WTC11 (cell line): ENCODE measurements at regions not wholly inside any gene's neighbourhood (a gene's known extent, or its start where the extent isn't known, plus 50 kb on each side); places are given as distances from the start of the nearest gene placed in this dataset.
"Not testable (repeated sequence)": the region's sequence is repeated elsewhere in the genome, so short reads cannot be mapped to it uniquely, and the experiment has no call there.

Experiments used
- ATAC-seq: fragments of 200-7000 bp; cut with Tn5 transposase; 2 replicates; pipeline ENCODE4 v1.10.0; 2021; ENCODE audit warnings: mild to moderate bottlenecking, moderate library complexity
- CTCF ChIA-PET: fragments of 300-600 bp; sonication (Branson Sonifier 250); formaldehyde crosslinking; loops from one replicate; lab custom pipeline; 2021; ENCODE audit warnings: antibody characterized with exemption; lab: Charles Lee
- POLR2A ChIA-PET: fragments of 350-600 bp; sonication (Branson Sonifier 250); formaldehyde crosslinking; loops from one replicate; lab custom pipeline; 2021; ENCODE audit warnings: antibody characterized with exemption; lab: Charles Lee
- DNase-seq: peaks from one replicate; pipeline ENCODE4 v3.0.0; 2021; ENCODE audit warnings: low spot score
- H3K27ac Mint-ChIP-seq: 2 replicates; pipeline ENCODE4 v1.8.0; 2021; ENCODE audit warnings: mixed read lengths
- H3K27me3 Mint-ChIP-seq: 2 replicates; pipeline ENCODE4 v1.8.0; 2021; ENCODE audit warnings: low read depth, mild to moderate bottlenecking, moderate library complexity, mixed read lengths
- H3K36me3 Mint-ChIP-seq: 2 replicates; pipeline ENCODE4 v1.8.0; 2021; ENCODE audit warnings: mixed read lengths
- H3K4me1 Mint-ChIP-seq: 2 replicates; pipeline ENCODE4 v1.8.0; 2022; ENCODE audit warnings: mixed read lengths
- H3K4me3 Mint-ChIP-seq: 2 replicates; pipeline ENCODE4 v1.8.0; 2021; ENCODE audit warnings: mild to moderate bottlenecking, moderate library complexity, mixed read lengths
- H3K9me3 Mint-ChIP-seq: 2 replicates; pipeline ENCODE4 v1.8.0; 2021; ENCODE audit warnings: mixed read lengths
- PRRX2 ChIP-seq: fragments of 250-450 bp; sonication (Bioruptor Pico); IDR thresholded peaks from 2 replicates; pipeline ENCODE4 v1.8.0; 2021; ENCODE audit warnings: mild to moderate bottlenecking
- TCF7 ChIP-seq: sonication (generic); formaldehyde crosslinking; IDR thresholded peaks from 2 replicates; pipeline ENCODE4 v1.8.0; 2022; ENCODE audit warnings: mild to moderate bottlenecking, low read depth, missing genetic modification reagents, moderate library complexity
- TEAD4 ChIP-seq: sonication (generic); formaldehyde crosslinking; IDR thresholded peaks from 2 replicates; pipeline ENCODE4 v1.8.0; 2022; ENCODE audit warnings: mild to moderate bottlenecking, missing genetic modification reagents
- TP53 ChIP-seq: sonication (generic); formaldehyde crosslinking; IDR thresholded peaks from 2 replicates; pipeline ENCODE4 v1.8.1; 2023; ENCODE audit warnings: mild to moderate bottlenecking, missing genetic modification reagents
- ZBTB21 ChIP-seq: sonication (generic); formaldehyde crosslinking; IDR thresholded peaks from 2 replicates; pipeline ENCODE4 v1.8.1; 2023; ENCODE audit warnings: mild to moderate bottlenecking, missing genetic modification reagents, borderline replicate concordance
- ZNF121 ChIP-seq: sonication (generic); formaldehyde crosslinking; IDR thresholded peaks from 2 replicates; pipeline ENCODE4 v1.8.0; 2023; ENCODE audit warnings: missing genetic modification reagents
- ZNF317 ChIP-seq: sonication (generic); formaldehyde crosslinking; IDR thresholded peaks from 2 replicates; pipeline ENCODE4 v1.8.1; 2023; ENCODE audit warnings: low read depth, mild to moderate bottlenecking, moderate library complexity, missing genetic modification reagents, borderline replicate concordance
- TF ChIP-seq, protein P1 (sequence below): sonication (generic); formaldehyde crosslinking; IDR thresholded peaks from 2 replicates; pipeline ENCODE4 v1.8.0; 2022; ENCODE audit warnings: mild to moderate bottlenecking, missing genetic modification reagents
- TF ChIP-seq, protein P2 (sequence below): fragments of 250-450 bp; sonication (Bioruptor Pico); IDR thresholded peaks from 2 replicates; pipeline ENCODE4 v1.9.0; 2021; ENCODE audit warnings: mild to moderate bottlenecking
- TF ChIP-seq, protein P3 (sequence below): fragments of 200-600 bp; IDR thresholded peaks from 2 replicates; pipeline ENCODE4 v1.8.0; 2022; ENCODE audit warnings: antibody characterized with exemption
- TF ChIP-seq, protein P4 (sequence below): sonication (generic); formaldehyde crosslinking; IDR thresholded peaks from 2 replicates; pipeline ENCODE4 v1.8.0; 2022; ENCODE audit warnings: mild to moderate bottlenecking, missing genetic modification reagents
- TF ChIP-seq, protein P5 (sequence below): sonication (generic); formaldehyde crosslinking; IDR thresholded peaks from 2 replicates; pipeline ENCODE4 v1.8.0; 2022; ENCODE audit warnings: mild to moderate bottlenecking, missing genetic modification reagents

DNA sequence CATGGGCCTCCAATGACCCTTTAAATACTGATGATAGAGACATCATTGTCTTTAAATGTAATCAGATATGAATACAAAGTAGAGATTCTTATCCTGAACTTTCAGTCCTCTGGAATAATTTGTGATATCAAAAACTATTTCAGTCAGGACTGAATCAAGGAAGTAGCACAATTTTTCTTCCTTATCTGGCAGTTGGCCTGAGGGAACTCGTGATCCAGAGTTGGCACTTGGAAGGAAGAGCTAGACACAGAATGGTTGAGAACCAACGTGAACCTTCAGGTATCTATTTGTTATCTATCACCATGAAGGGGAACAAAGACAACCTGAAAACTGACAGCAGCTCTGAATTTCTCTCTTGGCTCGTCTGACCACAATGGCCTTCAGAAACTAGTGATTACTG, 269.3 kb downstream of the PRDM9 start:
- Mint-ChIP-seq H3K9me3 (peaks cover 5% of the 10 kb centered on the region), H3K36me3 (no peaks in the 10 kb centered on the region; the same call in 1 of the 2 replicates), H3K27ac (no peak overlapping the region), H3K4me3 (no peak overlapping the region), H3K27me3 (no peaks in the 10 kb centered on the region), H3K4me1 (peaks cover 9% of the 10 kb centered on the region)
- TF ChIP-seq TEAD4: no peak
- no peak for TF ChIP-seq TCF7 (CRISPR knock-in tag)
- TF ChIP-seq PRRX2 (CRISPR knock-in tag): no peak
- TF ChIP-seq, protein P1, sequence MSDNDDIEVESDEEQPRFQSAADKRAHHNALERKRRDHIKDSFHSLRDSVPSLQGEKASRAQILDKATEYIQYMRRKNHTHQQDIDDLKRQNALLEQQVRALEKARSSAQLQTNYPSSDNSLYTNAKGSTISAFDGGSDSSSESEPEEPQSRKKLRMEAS (CRISPR knock-in tag): no peak
- no peak for TF ChIP-seq TP53 (CRISPR knock-in tag)
- TF ChIP-seq, protein P2, sequence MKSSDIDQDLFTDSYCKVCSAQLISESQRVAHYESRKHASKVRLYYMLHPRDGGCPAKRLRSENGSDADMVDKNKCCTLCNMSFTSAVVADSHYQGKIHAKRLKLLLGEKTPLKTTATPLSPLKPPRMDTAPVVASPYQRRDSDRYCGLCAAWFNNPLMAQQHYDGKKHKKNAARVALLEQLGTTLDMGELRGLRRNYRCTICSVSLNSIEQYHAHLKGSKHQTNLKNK: no peak
- TF ChIP-seq, protein P3, sequence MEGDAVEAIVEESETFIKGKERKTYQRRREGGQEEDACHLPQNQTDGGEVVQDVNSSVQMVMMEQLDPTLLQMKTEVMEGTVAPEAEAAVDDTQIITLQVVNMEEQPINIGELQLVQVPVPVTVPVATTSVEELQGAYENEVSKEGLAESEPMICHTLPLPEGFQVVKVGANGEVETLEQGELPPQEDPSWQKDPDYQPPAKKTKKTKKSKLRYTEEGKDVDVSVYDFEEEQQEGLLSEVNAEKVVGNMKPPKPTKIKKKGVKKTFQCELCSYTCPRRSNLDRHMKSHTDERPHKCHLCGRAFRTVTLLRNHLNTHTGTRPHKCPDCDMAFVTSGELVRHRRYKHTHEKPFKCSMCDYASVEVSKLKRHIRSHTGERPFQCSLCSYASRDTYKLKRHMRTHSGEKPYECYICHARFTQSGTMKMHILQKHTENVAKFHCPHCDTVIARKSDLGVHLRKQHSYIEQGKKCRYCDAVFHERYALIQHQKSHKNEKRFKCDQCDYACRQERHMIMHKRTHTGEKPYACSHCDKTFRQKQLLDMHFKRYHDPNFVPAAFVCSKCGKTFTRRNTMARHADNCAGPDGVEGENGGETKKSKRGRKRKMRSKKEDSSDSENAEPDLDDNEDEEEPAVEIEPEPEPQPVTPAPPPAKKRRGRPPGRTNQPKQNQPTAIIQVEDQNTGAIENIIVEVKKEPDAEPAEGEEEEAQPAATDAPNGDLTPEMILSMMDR: no peak
- TF ChIP-seq ZNF121 (CRISPR knock-in tag): no peak
- POLR2A ChIA-PET: no interaction called here
- DNase-seq (no peak), ATAC-seq (no peak)
- CTCF ChIA-PET: no interaction called here

DNA sequence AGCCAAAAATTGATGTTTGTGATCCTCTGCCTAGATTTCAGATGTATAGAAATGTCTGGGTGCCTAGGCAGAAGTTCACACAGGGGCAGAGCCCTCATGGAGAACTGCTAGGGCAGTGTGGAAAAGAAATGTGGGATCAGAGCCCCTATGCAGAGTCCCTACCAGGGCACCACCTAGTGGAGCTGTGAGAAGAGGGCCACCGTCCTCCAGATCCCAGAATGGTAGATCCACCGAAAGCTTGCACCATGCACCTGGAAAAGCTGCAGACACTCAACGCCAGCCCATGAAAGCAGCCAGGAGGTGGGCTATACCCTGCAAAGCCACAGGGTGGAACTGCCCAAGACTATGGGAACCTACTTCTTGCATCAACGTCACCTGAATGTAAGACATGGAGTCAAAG, 292.9 kb downstream of the PRDM9 start:
- POLR2A ChIA-PET, H3K4me1 Mint-ChIP-seq, H3K4me3 Mint-ChIP-seq, H3K27me3 Mint-ChIP-seq, H3K27ac Mint-ChIP-seq, H3K36me3 Mint-ChIP-seq: not testable (repeated sequence)
- H3K9me3 Mint-ChIP-seq: peaks cover 46% of the 10 kb centered on the region
- DNase-seq (peak; percentile 30), ATAC-seq (peak; percentile 69)
- CTCF ChIA-PET: interaction anchor here (1.1 kb wide), 2 partner anchors 12 to 20 kb away, joined by 4 to 6 read pairs; no protein-coding TSS in a partner anchor
- TF ChIP-seq ZNF317 (CRISPR knock-in tag): peak; percentile 90

DNA sequence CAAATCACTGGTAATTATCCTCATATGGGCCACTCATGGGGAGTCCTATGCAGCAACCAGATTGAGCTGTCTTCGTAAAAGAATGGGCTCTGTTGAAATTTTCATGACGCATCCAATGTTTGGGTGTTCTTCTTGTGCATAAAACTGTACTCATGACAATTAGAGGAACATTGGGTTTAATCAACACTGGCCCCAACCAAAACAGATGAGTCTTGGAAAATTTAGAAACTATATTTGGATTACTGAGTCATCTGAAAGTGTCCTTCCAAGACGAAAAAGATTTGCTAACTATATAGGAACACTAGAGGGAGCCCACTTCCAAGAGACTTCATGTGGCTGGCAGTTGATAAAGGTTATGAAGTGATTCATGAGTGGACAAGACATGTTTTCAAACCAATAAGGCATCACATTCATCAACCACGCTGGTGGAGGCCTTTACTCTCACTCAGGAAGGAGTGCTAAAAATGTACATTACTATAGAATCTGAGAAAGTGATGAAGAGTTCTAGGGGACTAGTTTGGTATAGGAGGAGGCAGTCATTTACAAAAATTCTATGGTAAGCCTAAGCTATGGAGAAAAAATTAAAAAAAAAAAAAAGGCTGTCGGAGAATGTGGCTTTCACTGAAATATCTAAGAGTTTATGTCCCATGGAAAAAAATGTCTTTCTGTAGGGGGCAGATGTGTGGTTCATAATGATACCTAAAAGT, 313.5 kb downstream of the PRDM9 start:
- POLR2A ChIA-PET: no interaction called here
- Mint-ChIP-seq H3K27me3 (no peaks in the 10 kb centered on the region), H3K4me3 (no peak overlapping the region), H3K27ac (no peak overlapping the region), H3K9me3 (no peaks in the 10 kb centered on the region), H3K36me3 (no peaks in the 10 kb centered on the region), H3K4me1 (no peaks in the 10 kb centered on the region)
- CTCF ChIA-PET: interaction anchor here (1.7 to 1.9 kb wide), 2 partner anchors 20 to 289 kb away, joined by 4 to 6 read pairs; no protein-coding TSS in a partner anchor
- TF ChIP-seq, protein P4, sequence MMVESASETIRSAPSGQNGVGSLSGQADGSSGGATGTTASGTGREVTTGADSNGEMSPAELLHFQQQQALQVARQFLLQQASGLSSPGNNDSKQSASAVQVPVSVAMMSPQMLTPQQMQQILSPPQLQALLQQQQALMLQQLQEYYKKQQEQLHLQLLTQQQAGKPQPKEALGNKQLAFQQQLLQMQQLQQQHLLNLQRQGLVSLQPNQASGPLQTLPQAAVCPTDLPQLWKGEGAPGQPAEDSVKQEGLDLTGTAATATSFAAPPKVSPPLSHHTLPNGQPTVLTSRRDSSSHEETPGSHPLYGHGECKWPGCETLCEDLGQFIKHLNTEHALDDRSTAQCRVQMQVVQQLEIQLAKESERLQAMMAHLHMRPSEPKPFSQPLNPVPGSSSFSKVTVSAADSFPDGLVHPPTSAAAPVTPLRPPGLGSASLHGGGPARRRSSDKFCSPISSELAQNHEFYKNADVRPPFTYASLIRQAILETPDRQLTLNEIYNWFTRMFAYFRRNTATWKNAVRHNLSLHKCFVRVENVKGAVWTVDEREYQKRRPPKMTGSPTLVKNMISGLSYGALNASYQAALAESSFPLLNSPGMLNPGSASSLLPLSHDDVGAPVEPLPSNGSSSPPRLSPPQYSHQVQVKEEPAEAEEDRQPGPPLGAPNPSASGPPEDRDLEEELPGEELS (CRISPR knock-in tag): no peak
- TF ChIP-seq, protein P3: 0 out of 2 replicates have a peak, but pooled peaks have one; percentile 13
- peak; percentile 69 for ATAC-seq
- no peak for DNase-seq

DNA sequence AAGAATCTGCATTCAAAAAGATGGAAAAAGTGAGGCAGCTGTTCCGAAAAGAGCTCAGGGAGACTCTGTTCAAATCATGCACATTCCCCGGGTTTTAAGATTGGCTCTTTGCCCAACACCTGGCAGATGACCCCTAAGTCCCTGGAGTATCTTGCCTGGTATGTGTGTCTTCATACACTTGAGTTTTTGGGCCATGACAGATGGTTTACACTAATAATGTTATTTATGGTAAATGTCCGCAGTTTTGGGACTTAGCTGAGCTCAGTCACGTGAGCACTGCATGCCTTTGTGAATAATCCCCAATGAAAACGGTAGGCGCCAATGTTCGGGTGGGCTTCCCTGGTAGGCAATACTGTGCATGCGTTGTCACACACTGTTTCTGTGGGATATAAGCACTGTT, 316.1 kb downstream of the PRDM9 start:
- CTCF ChIA-PET: interaction anchor here (0.6 kb wide), 1 partner anchor 170 kb away, joined by 5 read pairs; no protein-coding TSS in a partner anchor
- POLR2A ChIA-PET: no interaction called here
- H3K36me3 Mint-ChIP-seq: no peaks in the 10 kb centered on the region; the same call in 1 of the 2 replicates
- H3K27ac Mint-ChIP-seq: no peak overlapping the region
- no peaks in the 10 kb centered on the region for H3K27me3 Mint-ChIP-seq
- DNase-seq (no peak), ATAC-seq (no peak)
- no peak overlapping the region for H3K4me3 Mint-ChIP-seq
- TF ChIP-seq, protein P5, sequence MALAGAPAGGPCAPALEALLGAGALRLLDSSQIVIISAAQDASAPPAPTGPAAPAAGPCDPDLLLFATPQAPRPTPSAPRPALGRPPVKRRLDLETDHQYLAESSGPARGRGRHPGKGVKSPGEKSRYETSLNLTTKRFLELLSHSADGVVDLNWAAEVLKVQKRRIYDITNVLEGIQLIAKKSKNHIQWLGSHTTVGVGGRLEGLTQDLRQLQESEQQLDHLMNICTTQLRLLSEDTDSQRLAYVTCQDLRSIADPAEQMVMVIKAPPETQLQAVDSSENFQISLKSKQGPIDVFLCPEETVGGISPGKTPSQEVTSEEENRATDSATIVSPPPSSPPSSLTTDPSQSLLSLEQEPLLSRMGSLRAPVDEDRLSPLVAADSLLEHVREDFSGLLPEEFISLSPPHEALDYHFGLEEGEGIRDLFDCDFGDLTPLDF (CRISPR knock-in tag): no peak
- no peak for TF ChIP-seq ZBTB21 (CRISPR knock-in tag)
- TF ChIP-seq, protein P3: no peak
- H3K9me3 Mint-ChIP-seq: peaks cover 3% of the 10 kb centered on the region
- H3K4me1 Mint-ChIP-seq: peaks cover 6% of the 10 kb centered on the region
